Endothelial cell of umbilical vein (primary cell): ENCODE measurements at regions not wholly inside any gene's neighbourhood (a gene's known extent, or its start where the extent isn't known, plus 50 kb on each side); places are given as distances from the start of the nearest gene placed in this dataset.

ENCODE experiments used
- BruUV-seq: library from RNA; stranded (reverse); fragments of 400-500 nt; replicated peaks from 2 replicates; lab custom pipeline; 2021; lab: Mats Ljungman, UMichigan
- CTCF ChIA-PET: fragments of 300-600, 350-600 bp; sonication (Branson Sonifier 250); formaldehyde crosslinking; loops from one replicate; lab custom pipeline; 2021; ENCODE audit warnings: antibody characterized with exemption, inconsistent platforms; lab: Charles Lee
- POLR2A ChIA-PET: fragments of 300-600, 350-600 bp; sonication (Branson Sonifier 250); formaldehyde crosslinking; loops from one replicate; lab custom pipeline; 2021; ENCODE audit warnings: antibody characterized with exemption, inconsistent platforms; lab: Charles Lee
- DNase-seq: peaks from one replicate; pipeline ENCODE4 v3.0.0-alpha.2; 2011; ENCODE audit warnings: low read depth, low spot score
- FAIRE-seq: peaks from 2 replicates; lab custom pipeline; 2011; peaks lifted over from hg19 to GRCh38; lab: Jason Lieb, UNC
- H2AFZ ChIP-seq: 2 replicates; pipeline ENCODE4 v1.6.0; 2012; ENCODE audit warnings: low read depth, low read length, control low read depth, inconsistent platforms
- H3K27ac ChIP-seq: 2 replicates; pipeline ENCODE4 v1.5.1; 2011; ENCODE audit warnings: low read depth, mild to moderate bottlenecking, control low read depth, low read length, moderate library complexity; ENCODE audit not compliant: insufficient read depth
- H3K27me3 ChIP-seq, 2 experiments: 2 replicates each; pipeline versions ENCODE4 v1.6.0 to v1.6.1; 2011; ENCODE audit warnings: low read length in 2 of 2, mixed read lengths in 1 of 2; ENCODE audit not compliant: control insufficient read depth in 2 of 2, insufficient read depth in 2 of 2
- H3K36me3 ChIP-seq, 2 experiments: 2 replicates in 1 of 2; 3 replicates in 1 of 2; pipeline ENCODE4 v1.5.1; 2011; ENCODE audit warnings: low read length in 2 of 2, mild to moderate bottlenecking in 1 of 2, moderate library complexity in 1 of 2; ENCODE audit not compliant: control insufficient read depth in 2 of 2, insufficient read depth in 2 of 2; ENCODE audit errors: extremely low read depth in 1 of 2
- H3K4me1 ChIP-seq: 3 replicates; pipeline ENCODE4 v1.5.1; 2011; ENCODE audit warnings: mild to moderate bottlenecking, low read length; ENCODE audit not compliant: control insufficient read depth, insufficient read depth; ENCODE audit errors: extremely low read depth
- H3K4me2 ChIP-seq: 2 replicates; pipeline ENCODE4 v1.6.1; 2011; ENCODE audit warnings: low read length, control low read depth, mixed read lengths; ENCODE audit not compliant: insufficient read depth
- H3K4me3 ChIP-seq, 3 experiments: fragments of 200-600 bp in 1 of 3; sonication (generic), shearing (Covaris generic) in 1 of 3; replicated peaks in 1 of 3; 2 replicates each; pipeline ENCODE4 v1.5.1; 2011 to 2016; ENCODE audit warnings: control low read depth in 3 of 3, low read length in 3 of 3, mild to moderate bottlenecking in 2 of 3, inconsistent platforms in 1 of 3, low read depth in 1 of 3, moderate library complexity in 1 of 3; ENCODE audit not compliant: insufficient read depth in 1 of 3
- H3K79me2 ChIP-seq: 2 replicates; pipeline ENCODE4 v1.6.0; 2012; ENCODE audit warnings: low read length, inconsistent platforms; ENCODE audit not compliant: control insufficient read depth, insufficient read depth
- H3K9ac ChIP-seq: replicated peaks from 2 replicates; pipeline ENCODE3; 2011; ENCODE audit warnings: low read length, control low read depth; ENCODE audit not compliant: insufficient read depth; ENCODE audit errors: extremely low read depth
- H3K9me1 ChIP-seq: replicated peaks from 3 replicates; pipeline ENCODE4 v1.6.0; 2011; ENCODE audit warnings: mild to moderate bottlenecking, low read length; ENCODE audit not compliant: control insufficient read depth, insufficient read depth; ENCODE audit errors: extremely low read depth
- H3K9me3 ChIP-seq: replicated peaks from 2 replicates; pipeline ENCODE4 v1.5.1; 2012; ENCODE audit warnings: low read length, inconsistent platforms; ENCODE audit not compliant: control insufficient read depth, insufficient read depth
- H4K20me1 ChIP-seq: replicated peaks from 2 replicates; pipeline ENCODE3; 2011; ENCODE audit warnings: mild to moderate bottlenecking, low read length; ENCODE audit not compliant: control insufficient read depth, insufficient read depth; ENCODE audit errors: extremely low read depth
- EZH2 ChIP-seq: IDR thresholded peaks from 2 replicates; pipeline ENCODE4 v1.6.1; 2012; ENCODE audit warnings: borderline replicate concordance, low read depth, mild to moderate bottlenecking, moderate library complexity, low read length, inconsistent platforms; ENCODE audit not compliant: severe bottlenecking
- FOS ChIP-seq: IDR thresholded peaks from 2 replicates; pipeline ENCODE4 v1.6.1; 2011; ENCODE audit warnings: mild to moderate bottlenecking, low read length, moderate library complexity, borderline replicate concordance; ENCODE audit not compliant: insufficient read depth
- JUN ChIP-seq: IDR thresholded peaks from 2 replicates; pipeline ENCODE4 v1.6.1; 2011; ENCODE audit warnings: borderline replicate concordance, low read depth; ENCODE audit not compliant: insufficient read length, insufficient read depth
- MAX ChIP-seq: IDR thresholded peaks from 2 replicates; pipeline ENCODE4 v1.6.1; 2011; ENCODE audit not compliant: insufficient read depth, insufficient read length
- POLR2A ChIP-seq: IDR thresholded peaks from 2 replicates; pipeline ENCODE4 v1.6.1; 2012; ENCODE audit warnings: low read depth, mild to moderate bottlenecking, control low read depth, low read length
- POLR2AphosphoS5 ChIP-seq: IDR thresholded peaks from 2 replicates; pipeline ENCODE4 v1.6.1; 2012; ENCODE audit warnings: low read depth, mild to moderate bottlenecking, control low read depth, low read length, moderate library complexity; ENCODE audit not compliant: insufficient read depth
- dilution Hi-C: fragments of 300-500 bp; cut with MboI; formaldehyde crosslinking; loops from one replicate; pipeline ENCODE4 v1.15.0; 2019; ENCODE audit warnings: low sequenced_read_pairs; ENCODE audit not compliant: extremely low pct_ligation_motif_present
- intact Hi-C: fragments of 100-400 bp; cut with micrococcal nuclease; formaldehyde crosslinking; loops from one replicate; pipeline ENCODE4 v1.10.0; 2022

- Histone ChIP-seq H3K36me3 (no peaks in the 10 kb centered on the region), H2AFZ (no peak overlapping the region), H4K20me1 (no peaks in the 10 kb centered on the region), H3K4me2 (no peak overlapping the region), H3K27ac (no peak overlapping the region), H3K79me2 (no peaks in the 10 kb centered on the region), H3K9ac (no peak overlapping the region), H3K4me3 (no peak overlapping the region), H3K9me3 (no peaks in the 10 kb centered on the region), H3K4me1 (no peaks in the 10 kb centered on the region), H3K9me1 (no peaks in the 10 kb centered on the region), H3K27me3 (no peaks in the 10 kb centered on the region)
- intact Hi-C loops, result no loop called here
- no peak for TF ChIP-seq JUN
- TF ChIP-seq EZH2, result no peak
- no TSS peak for BruUV-seq
- CTCF ChIA-PET, result interaction anchor here (0.9 kb wide), 1 partner anchor 14 kb away, joined by 3 read pairs; no protein-coding TSS in a partner anchor
- DNase-seq, result no peak
- dilution Hi-C loops, result no loop called here
- POLR2A ChIA-PET, result no interaction called here
- FAIRE-seq, result no peak
Measured at GRCh38 chr3:117602058-117602644, 892.6 kb downstream of the TUSC7 start.

- Histone ChIP-seq H3K4me1 (no peaks in the 10 kb centered on the region), H3K9me1 (no peaks in the 10 kb centered on the region), H3K4me2 (no peak overlapping the region), H3K36me3 (no peaks in the 10 kb centered on the region), H2AFZ (no peak overlapping the region), H3K27me3 (no peaks in the 10 kb centered on the region), H3K9me3 (no peaks in the 10 kb centered on the region), H3K4me3 (no peak overlapping the region), H3K9ac (no peak overlapping the region), H3K79me2 (no peaks in the 10 kb centered on the region), H3K27ac (no peak overlapping the region), H4K20me1 (no peaks in the 10 kb centered on the region)
- dilution Hi-C loops, result no loop called here
- FAIRE-seq (no peak), DNase-seq (no peak)
- intact Hi-C loops, result no loop called here
- CTCF ChIA-PET, result interaction anchor here (0.9 kb wide), 1 partner anchor 13 kb away, joined by 3 read pairs; no protein-coding TSS in a partner anchor
- POLR2A ChIA-PET, result no interaction called here
- no peak for TF ChIP-seq MAX
- no peak for TF ChIP-seq FOS
- TF ChIP-seq POLR2AphosphoS5, result no peak
- TF ChIP-seq POLR2A, result no peak
- BruUV-seq, result no TSS peak
Measured at GRCh38 chr3:117603097-117603496, 893.5 kb downstream of the TUSC7 start.
